ENCODE measurements at regions not wholly inside any gene's neighbourhood (a gene's known extent, or its start where the extent isn't known, plus 50 kb on each side); places are given as distances from the start of the nearest gene placed in this dataset.
"Not testable (repeated sequence)": the region's sequence is repeated elsewhere in the genome, so short reads cannot be mapped to it uniquely, and the experiment has no call there.

DNA sequence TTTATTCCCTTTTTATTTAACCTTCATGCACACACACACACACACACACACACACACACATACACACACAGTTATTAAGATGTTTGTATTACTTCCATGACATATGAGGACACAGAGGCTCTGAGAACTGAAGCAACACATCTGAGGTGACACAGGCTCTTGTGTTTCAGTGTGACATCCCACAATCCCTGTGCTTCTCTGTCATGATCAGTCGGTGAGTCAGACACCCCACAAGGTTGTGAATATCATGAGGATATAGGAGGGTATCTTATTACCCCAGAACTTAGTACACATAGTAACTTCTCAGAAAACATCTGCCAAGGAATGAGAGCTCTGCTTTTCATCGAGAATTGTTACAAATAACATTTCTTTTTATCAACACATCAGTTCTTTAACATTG lies 459.3 kb downstream of the PLPP3 start:
- POLR2A ChIA-PET (ENCODE audit: low non-redundant PET) = no interaction called here
- no peak for DNase-seq (ENCODE audit: low spot score)
- no peak overlapping the region for H3K27ac ChIP-seq
- TF ChIP-seq, protein P1, sequence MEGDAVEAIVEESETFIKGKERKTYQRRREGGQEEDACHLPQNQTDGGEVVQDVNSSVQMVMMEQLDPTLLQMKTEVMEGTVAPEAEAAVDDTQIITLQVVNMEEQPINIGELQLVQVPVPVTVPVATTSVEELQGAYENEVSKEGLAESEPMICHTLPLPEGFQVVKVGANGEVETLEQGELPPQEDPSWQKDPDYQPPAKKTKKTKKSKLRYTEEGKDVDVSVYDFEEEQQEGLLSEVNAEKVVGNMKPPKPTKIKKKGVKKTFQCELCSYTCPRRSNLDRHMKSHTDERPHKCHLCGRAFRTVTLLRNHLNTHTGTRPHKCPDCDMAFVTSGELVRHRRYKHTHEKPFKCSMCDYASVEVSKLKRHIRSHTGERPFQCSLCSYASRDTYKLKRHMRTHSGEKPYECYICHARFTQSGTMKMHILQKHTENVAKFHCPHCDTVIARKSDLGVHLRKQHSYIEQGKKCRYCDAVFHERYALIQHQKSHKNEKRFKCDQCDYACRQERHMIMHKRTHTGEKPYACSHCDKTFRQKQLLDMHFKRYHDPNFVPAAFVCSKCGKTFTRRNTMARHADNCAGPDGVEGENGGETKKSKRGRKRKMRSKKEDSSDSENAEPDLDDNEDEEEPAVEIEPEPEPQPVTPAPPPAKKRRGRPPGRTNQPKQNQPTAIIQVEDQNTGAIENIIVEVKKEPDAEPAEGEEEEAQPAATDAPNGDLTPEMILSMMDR (conservative IDR thresholded peaks at IDR 0.05; ENCODE audit: low read depth) = no peak
- CTCF ChIA-PET = no interaction called here

DNA sequence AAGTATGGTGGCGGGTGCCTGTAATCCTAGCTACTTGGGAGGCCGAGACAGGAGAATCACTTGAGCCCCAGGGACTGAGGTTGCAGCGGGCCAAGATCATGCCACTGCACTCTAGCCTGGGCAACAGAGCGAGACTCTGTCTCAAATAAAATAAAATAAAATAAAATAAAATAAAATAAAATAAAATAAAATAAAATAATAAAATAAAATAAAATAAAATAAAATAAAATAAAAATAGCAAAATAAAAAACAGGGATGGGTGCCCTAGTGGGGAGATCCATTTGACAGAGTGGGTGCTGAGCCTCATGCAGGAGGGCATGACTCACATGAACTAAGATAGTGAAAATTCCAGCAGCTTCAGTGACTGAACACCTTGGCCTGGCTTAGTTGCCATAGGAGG lies 460.7 kb downstream of the PLPP3 start:
- POLR2A ChIA-PET (ENCODE audit: low non-redundant PET); H3K27ac ChIP-seq; CTCF ChIA-PET; DNase-seq (ENCODE audit: low spot score): not testable (repeated sequence)

DNA sequence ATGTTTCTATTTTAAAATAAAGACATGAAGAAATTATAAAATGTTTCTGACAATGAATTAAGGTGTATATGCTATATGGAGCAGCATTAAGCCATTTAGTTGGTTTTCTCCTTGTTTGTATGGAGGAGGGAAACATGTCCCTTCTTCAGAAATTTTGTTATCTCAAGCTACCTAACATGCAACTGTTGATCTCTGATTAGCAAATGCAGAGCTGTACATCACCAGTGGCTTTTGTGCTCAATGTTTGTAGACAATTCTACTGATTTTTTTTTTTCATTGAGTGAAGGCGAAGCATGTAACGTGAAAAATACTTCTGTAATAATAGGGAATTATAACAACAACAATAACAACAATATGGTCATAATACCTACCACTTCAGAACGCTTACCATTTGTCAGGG lies 463.7 kb downstream of the PLPP3 start:
- H3K27ac ChIP-seq = no peak overlapping the region
- DNase-seq (ENCODE audit: low spot score) = no peak
- CTCF ChIA-PET = interaction anchor here (0.7 kb wide), 1 partner anchor 414 kb away, joined by 3 read pairs; no protein-coding TSS in a partner anchor
- POLR2A ChIA-PET (ENCODE audit: low non-redundant PET) = no interaction called here
- TF ChIP-seq, protein P1 (conservative IDR thresholded peaks at IDR 0.05; ENCODE audit: low read depth) = no peak

DNA sequence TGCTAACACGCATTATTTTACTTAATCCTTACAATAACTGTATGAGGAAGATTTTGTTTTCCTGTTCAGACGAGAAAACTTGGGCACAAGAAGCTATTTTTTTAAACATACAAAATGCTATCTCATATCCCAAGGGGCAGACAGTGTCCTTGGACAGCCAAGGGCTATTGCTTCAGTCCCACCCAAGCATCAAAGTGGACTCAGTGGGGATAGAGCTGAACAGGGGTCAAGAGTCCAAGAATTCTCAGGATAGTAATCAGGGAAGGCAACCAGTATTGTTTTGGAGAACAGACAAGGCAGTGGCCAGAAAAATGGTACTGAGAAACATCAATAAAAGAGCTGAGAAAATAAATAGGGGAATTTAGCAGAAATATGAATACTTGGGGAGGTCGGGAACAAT lies 465.7 kb downstream of the PLPP3 start:
- ChIA-PET CTCF (interaction anchor here (0.6 to 0.7 kb wide), 2 partner anchors 204 to 363 kb away, joined by 3 read pairs; no protein-coding TSS in a partner anchor), POLR2A (ENCODE audit: low non-redundant PET) (no interaction called here)
- TF ChIP-seq, protein P1 (conservative IDR thresholded peaks at IDR 0.05; ENCODE audit: low read depth) = no peak
- no peak for DNase-seq (ENCODE audit: low spot score)
- no peak overlapping the region for H3K27ac ChIP-seq

DNA sequence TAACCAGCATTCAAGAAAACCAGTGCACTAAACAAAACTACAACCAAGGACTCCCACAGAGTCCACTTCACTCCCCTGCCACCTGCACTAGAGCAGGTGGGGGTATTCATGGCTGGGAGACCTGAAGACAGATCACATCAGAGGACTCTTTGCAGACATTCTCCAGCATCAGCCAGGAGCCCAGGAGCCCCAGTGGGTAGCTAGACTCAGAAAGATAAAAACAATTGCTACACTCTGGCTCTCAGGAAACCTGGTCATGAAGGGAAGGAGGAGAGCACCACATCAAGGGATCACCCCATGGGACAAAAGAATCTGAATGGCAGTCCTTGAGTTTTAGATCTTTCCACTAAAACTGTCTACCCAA lies 472.1 kb downstream of the PLPP3 start:
- H3K27ac ChIP-seq = no peak overlapping the region
- TF ChIP-seq, protein P1 (conservative IDR thresholded peaks at IDR 0.05; ENCODE audit: low read depth) = no peak
- no peak for DNase-seq (ENCODE audit: low spot score)
- POLR2A ChIA-PET (ENCODE audit: low non-redundant PET) = no interaction called here
- CTCF ChIA-PET = interaction anchor here (0.6 kb wide), 1 partner anchor 22 kb away, joined by 7 read pairs; no protein-coding TSS in a partner anchor

DNA sequence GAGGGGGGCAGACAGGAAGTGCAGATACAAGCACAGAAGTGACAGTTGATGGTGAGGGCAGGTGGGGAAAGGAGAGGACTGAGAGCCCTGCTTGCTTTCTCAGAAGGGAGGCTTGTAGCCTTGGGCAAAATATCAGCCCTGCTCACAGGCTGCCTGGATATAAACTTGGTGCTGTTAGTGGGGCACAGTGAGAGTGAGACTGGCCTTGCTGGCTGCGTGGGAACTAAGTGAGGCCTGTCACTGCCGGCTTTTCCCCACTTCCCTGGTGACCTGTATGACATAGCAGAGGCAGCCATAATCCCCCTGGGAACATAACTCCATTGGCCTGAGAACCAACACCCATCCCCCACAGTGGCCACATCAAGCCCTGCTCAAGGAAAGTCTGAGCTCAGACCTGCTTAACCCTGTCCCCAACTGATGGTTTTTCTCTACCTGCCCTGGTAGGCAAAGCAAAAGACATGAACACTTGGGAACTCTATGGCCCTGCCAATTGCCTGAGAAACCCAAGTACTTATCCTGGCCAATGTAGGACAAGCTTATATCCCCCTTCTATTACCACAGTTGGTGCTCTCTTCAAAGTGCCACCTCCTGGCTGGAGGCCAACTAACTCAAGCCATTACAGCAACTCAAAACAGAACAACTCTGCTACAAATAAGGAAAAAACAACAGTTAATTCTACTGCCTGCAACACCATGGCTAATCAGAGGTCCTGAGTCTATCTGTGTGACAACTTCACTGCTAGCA lies 472.7 kb downstream of the PLPP3 start:
- TF ChIP-seq, protein P1 (conservative IDR thresholded peaks at IDR 0.05; ENCODE audit: low read depth) = no peak
- ChIA-PET CTCF (interaction anchor here (0.6 kb wide), 1 partner anchor 22 kb away, joined by 7 read pairs; no protein-coding TSS in a partner anchor), POLR2A (ENCODE audit: low non-redundant PET) (no interaction called here)
- DNase-seq (ENCODE audit: low spot score) = no peak
- no peak overlapping the region for H3K27ac ChIP-seq

DNA sequence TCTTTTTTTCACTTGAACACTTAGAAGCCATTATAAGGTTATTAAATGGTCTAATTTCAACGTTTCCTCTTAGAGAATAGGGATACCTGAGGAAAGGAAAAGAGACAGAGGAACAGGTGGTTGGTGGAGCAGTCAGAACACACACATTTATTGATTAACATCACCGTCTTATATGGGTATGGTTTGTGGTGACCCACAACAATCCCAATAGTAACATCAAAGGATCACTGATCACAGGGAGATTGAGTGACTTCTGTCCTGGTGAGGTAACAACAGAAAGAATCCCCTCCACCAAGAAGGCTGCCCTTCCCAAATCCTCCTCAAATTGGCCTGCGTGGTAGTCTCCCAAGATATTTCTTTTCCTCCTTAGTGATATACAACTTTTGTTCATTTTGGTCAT lies 474.0 kb downstream of the PLPP3 start:
- CTCF ChIA-PET = no interaction called here
- TF ChIP-seq, protein P1 (conservative IDR thresholded peaks at IDR 0.05; ENCODE audit: low read depth) = no peak
- POLR2A ChIA-PET (ENCODE audit: low non-redundant PET) = no interaction called here
- no peak for DNase-seq (ENCODE audit: low spot score)
- H3K27ac ChIP-seq = no peak overlapping the region

Data from RWPE1 (cell line).